Glomerular visceral epithelial cell (primary cell): ENCODE measurements at regions not wholly inside any gene's neighbourhood (a gene's known extent, or its start where the extent isn't known, plus 50 kb on each side); places are given as distances from the start of the nearest gene placed in this dataset.
"Not testable (repeated sequence)": the region's sequence is repeated elsewhere in the genome, so short reads cannot be mapped to it uniquely, and the experiment has no call there.

Source experiments
- DNase-seq: peaks from one replicate; pipeline ENCODE4 v3.0.0-alpha.2; 2016; ENCODE audit errors: extremely low spot score

GRCh38 chr4:45482346-45482745 is 641.5 kb downstream of the GABRG1 start:
- DNase-seq: no peak

- no peak for DNase-seq
These were observed 646.5 kb downstream of the GABRG1 start for GRCh38 chr4:45477311-45477733.

- DNase-seq: no peak
These were observed 648.3 kb downstream of the GABRG1 start for GRCh38 chr4:45475548-45475947.

- DNase-seq: no peak
These were observed 651.4 kb downstream of the GABRG1 start for GRCh38 chr4:45472490-45472889.

- no peak for DNase-seq
These were observed 652.5 kb downstream of the GABRG1 start for GRCh38 chr4:45471335-45471734.

GRCh38 chr4:45467157-45467556 is 656.7 kb downstream of the GABRG1 start:
- DNase-seq: no peak

- DNase-seq: not testable (repeated sequence)
These were observed 663.7 kb downstream of the GABRG1 start for GRCh38 chr4:45460157-45460556.

- no peak for DNase-seq
These were observed 668.6 kb downstream of the GABRG1 start for GRCh38 chr4:45455217-45455616.

- DNase-seq: peak; percentile 1
These were observed 670.5 kb downstream of the GABRG1 start for GRCh38 chr4:45453258-45453853.

GRCh38 chr4:45442466-45442865 is 681.4 kb downstream of the GABRG1 start:
- DNase-seq: peak; percentile 1

GRCh38 chr4:45438047-45438446 is 685.8 kb downstream of the GABRG1 start:
- DNase-seq: no peak

GRCh38 chr4:45437381-45437780 is 686.5 kb downstream of the GABRG1 start:
- no peak for DNase-seq

GRCh38 chr4:45425135-45425534 is 698.7 kb downstream of the GABRG1 start:
- DNase-seq: no peak

GRCh38 chr4:45423896-45424295 is 697.5 kb upstream of the GNPDA2 start:
- DNase-seq: no peak

GRCh38 chr4:45420091-45420674 is 693.8 kb upstream of the GNPDA2 start:
- not testable (repeated sequence) for DNase-seq

GRCh38 chr4:45410701-45411210 is 684.4 kb upstream of the GNPDA2 start:
- no peak for DNase-seq

GRCh38 chr4:45409536-45409935 is 683.2 kb upstream of the GNPDA2 start:
- DNase-seq: no peak

- DNase-seq: no peak
These were observed 682.6 kb upstream of the GNPDA2 start for GRCh38 chr4:45408996-45409395.

GRCh38 chr4:45399116-45399515 is 672.8 kb upstream of the GNPDA2 start:
- no peak for DNase-seq

GRCh38 chr4:45385306-45385705 is 659.0 kb upstream of the GNPDA2 start:
- no peak for DNase-seq

GRCh38 chr4:45370408-45370807 is 644.1 kb upstream of the GNPDA2 start:
- DNase-seq: no peak

GRCh38 chr4:45368832-45369231 is 642.5 kb upstream of the GNPDA2 start:
- no peak for DNase-seq

GRCh38 chr4:45363931-45364330 is 637.6 kb upstream of the GNPDA2 start:
- DNase-seq: no peak
